Dedifferentiated amniotic fluid mesenchymal stem cell (primary cell): ENCODE measurements at regions not wholly inside any gene's neighbourhood (a gene's known extent, or its start where the extent isn't known, plus 50 kb on each side); places are given as distances from the start of the nearest gene placed in this dataset.

ENCODE experiments used
- DNase-seq: peaks from one replicate; pipeline ENCODE4 v3.0.0-alpha.2; 2016; ENCODE audit errors: extremely low spot score

- DNase-seq: no peak
Measured at GRCh38 chr17:55584055-55584685, 72.9 kb upstream of the SMIM36 start.

- DNase-seq: no peak
Measured at GRCh38 chr17:55582897-55583296, 71.6 kb upstream of the SMIM36 start.

GRCh38 chr17:55580596-55581133 is 69.4 kb upstream of the SMIM36 start:
- DNase-seq: no peak

GRCh38 chr17:55577687-55578086 is 66.4 kb upstream of the SMIM36 start:
- no peak for DNase-seq

GRCh38 chr17:55576996-55577586 is 65.8 kb upstream of the SMIM36 start:
- DNase-seq: peak; percentile 74

GRCh38 chr17:55576237-55576995 is 65.2 kb upstream of the SMIM36 start:
- peak; percentile 87 for DNase-seq

- DNase-seq: no peak
Measured at GRCh38 chr17:55575058-55575636, 63.9 kb upstream of the SMIM36 start.

- no peak for DNase-seq
Measured at GRCh38 chr17:55572599-55572998, 61.3 kb upstream of the SMIM36 start.

GRCh38 chr17:55572139-55572538 is 60.9 kb upstream of the SMIM36 start:
- no peak for DNase-seq

GRCh38 chr17:55571095-55571494 is 59.8 kb upstream of the SMIM36 start:
- DNase-seq: no peak

GRCh38 chr17:55570391-55570790 is 59.1 kb upstream of the SMIM36 start:
- DNase-seq: no peak

- no peak for DNase-seq
Measured at GRCh38 chr17:55567240-55568214, 56.3 kb upstream of the SMIM36 start.

GRCh38 chr17:55564081-55564480 is 52.8 kb upstream of the SMIM36 start:
- no peak for DNase-seq

GRCh38 chr17:55563363-55563762 is 52.1 kb upstream of the SMIM36 start:
- DNase-seq: no peak

- DNase-seq: no peak
Measured at GRCh38 chr17:55561973-55562495, 50.8 kb upstream of the SMIM36 start.

- no peak for DNase-seq
Measured at GRCh38 chr17:55561316-55561972, 50.2 kb upstream of the SMIM36 start.
